Esophagus (tissue), 2 donors: ENCODE measurements at regions not wholly inside any gene's neighbourhood (a gene's known extent, or its start where the extent isn't known, plus 50 kb on each side); places are given as distances from the start of the nearest gene placed in this dataset.
"Not testable (repeated sequence)": the region's sequence is repeated elsewhere in the genome, so short reads cannot be mapped to it uniquely, and the experiment has no call there.

Experiments
- H3K27ac ChIP-seq, 2 donors: one replicate each; pipeline ENCODE4 v1.5.1; 2013; ENCODE audit warnings: low read depth in 2 of 2, mild to moderate bottlenecking in 2 of 2, inconsistent platforms in 1 of 2, low read length in 1 of 2, moderate library complexity in 1 of 2
- H3K27me3 ChIP-seq, 2 donors: one replicate each; pipeline ENCODE4 v1.6.1; 2013; ENCODE audit warnings: low read length in 2 of 2, control low read depth in 1 of 2, mild to moderate bottlenecking in 1 of 2; ENCODE audit not compliant: insufficient read depth in 2 of 2, control insufficient read depth in 1 of 2
- H3K36me3 ChIP-seq, 2 donors: one replicate each; pipeline ENCODE4 v1.6.1; 2013; ENCODE audit warnings: low read length in 1 of 2; ENCODE audit not compliant: control insufficient read depth in 2 of 2, insufficient read depth in 2 of 2
- H3K4me1 ChIP-seq, 2 donors: one replicate each; pipeline ENCODE4 v1.6.1; 2013; ENCODE audit warnings: low read length in 1 of 2; ENCODE audit not compliant: control insufficient read depth in 2 of 2, insufficient read depth in 2 of 2
- H3K4me3 ChIP-seq, 2 donors: one replicate each; pipeline ENCODE4 v1.5.1; 2013; ENCODE audit warnings: low read length in 2 of 2, mild to moderate bottlenecking in 2 of 2, low read depth in 1 of 2, moderate library complexity in 1 of 2
- H3K9me3 ChIP-seq, 2 donors: one replicate each; pipeline ENCODE4 v1.6.1; 2013; ENCODE audit warnings: mild to moderate bottlenecking in 2 of 2, low read depth in 1 of 2, low read length in 1 of 2, moderate library complexity in 1 of 2; ENCODE audit not compliant: control insufficient read depth in 2 of 2, insufficient read depth in 1 of 2
- WGBS, 2 donors: extraction: QIAGEN DNeasy Blood & Tissue Kit; methylation state at CpG; one replicate each; pipeline ENCODE4 v1.1.7; 2013; 5-methylcytosine and 5-hydroxymethylcytosine counted together
- donor health status: healthy with polysubstance abuse.
- donor health status: Bipolar disorder and iron deficiency.

- Histone ChIP-seq H3K4me3 (no peak overlapping the region), H3K27me3 (no peaks in the 10 kb centered on the region), H3K4me1 (peaks cover 2 to 12% of the 10 kb centered on the region in 2 donors), H3K9me3 (no peaks in the 10 kb centered on the region), H3K27ac (no peak overlapping the region), H3K36me3 (no peaks in the 10 kb centered on the region)
- 82 to 84% methylated on average over 15 to 16 of the region's 17 CpGs for WGBS, 2 donors
Measured at GRCh38 chr12:131559517-131560516, 151.1 kb upstream of the SFSWAP start.

GRCh38 chr12:131561051-131561450 is 149.8 kb upstream of the SFSWAP start:
- Histone ChIP-seq H3K4me3 (no peak overlapping the region), H3K27me3 (no peaks in the 10 kb centered on the region), H3K36me3 (no peaks in the 10 kb centered on the region), H3K9me3 (no peaks in the 10 kb centered on the region), H3K27ac (no peak overlapping the region), H3K4me1 (peaks cover 0 to 4% of the 10 kb centered on the region in 2 donors)
- WGBS, 2 donors, result 46 to 70% methylated on average over 5 of the region's 5 CpGs

- H3K4me3 ChIP-seq, result no peak overlapping the region
- no peaks in the 10 kb centered on the region for H3K4me1 ChIP-seq
- WGBS, 2 donors, result 71 to 76% methylated on average over 9 of the region's 9 CpGs
- H3K27me3 ChIP-seq, result no peaks in the 10 kb centered on the region
- no peaks in the 10 kb centered on the region for H3K9me3 ChIP-seq
- no peak overlapping the region for H3K27ac ChIP-seq
- H3K36me3 ChIP-seq, result no peaks in the 10 kb centered on the region
Measured at GRCh38 chr12:131561891-131562684, 148.8 kb upstream of the SFSWAP start.

GRCh38 chr12:131564138-131564727 is 146.7 kb upstream of the SFSWAP start:
- WGBS, 2 donors, result 40 to 47% methylated on average over 11 to 12 of the region's 12 CpGs
- not testable (repeated sequence) for H3K27me3 ChIP-seq

GRCh38 chr12:131564845-131565244 is 146.0 kb upstream of the SFSWAP start:
- Histone ChIP-seq H3K4me3 (no peak overlapping the region), H3K36me3 (no peaks in the 10 kb centered on the region), H3K27me3 (no peaks in the 10 kb centered on the region), H3K9me3 (no peaks in the 10 kb centered on the region), H3K27ac (no peak overlapping the region), H3K4me1 (no peaks in the 10 kb centered on the region)
- 53 to 65% methylated on average over 8 of the region's 8 CpGs for WGBS, 2 donors

More at GRCh38 chr12:131564138-131564727, 146.7 kb upstream of the SFSWAP start:
- H3K9me3 ChIP-seq, H3K27ac ChIP-seq, H3K36me3 ChIP-seq, H3K4me1 ChIP-seq, H3K4me3 ChIP-seq: not testable (repeated sequence)

GRCh38 chr12:131565267-131566015 is 145.4 kb upstream of the SFSWAP start:
- Histone ChIP-seq H3K36me3 (no peaks in the 10 kb centered on the region), H3K27me3 (no peaks in the 10 kb centered on the region), H3K27ac (no peak overlapping the region), H3K4me3 (no peak overlapping the region), H3K9me3 (no peaks in the 10 kb centered on the region), H3K4me1 (no peaks in the 10 kb centered on the region)
- WGBS, 2 donors, result 56 to 60% methylated on average over 25 of the region's 25 CpGs

GRCh38 chr12:131568336-131568735 is 142.6 kb upstream of the SFSWAP start:
- no peak overlapping the region for H3K27ac ChIP-seq
- peaks cover 0 to 2% of the 10 kb centered on the region in 2 donors for H3K27me3 ChIP-seq
- H3K4me3 ChIP-seq, result no peak overlapping the region
- H3K36me3 ChIP-seq, result no peaks in the 10 kb centered on the region
- H3K4me1 ChIP-seq, result no peaks in the 10 kb centered on the region
- H3K9me3 ChIP-seq, result no peaks in the 10 kb centered on the region

GRCh38 chr12:131570596-131570995 is 140.3 kb upstream of the SFSWAP start:
- H3K36me3 ChIP-seq, result no peaks in the 10 kb centered on the region
- WGBS, 2 donors, result 81 to 92% methylated on average over 8 of the region's 8 CpGs
- peaks cover 0 to 2% of the 10 kb centered on the region in 2 donors for H3K27me3 ChIP-seq

GRCh38 chr12:131571827-131572226 is 139.1 kb upstream of the SFSWAP start:
- WGBS, 2 donors, result 52% methylated on average over 6 of the region's 6 CpGs
- Histone ChIP-seq H3K4me3 (no peak overlapping the region), H3K27me3 (peaks cover 0 to 2% of the 10 kb centered on the region in 2 donors), H3K4me1 (peaks cover 0 to 3% of the 10 kb centered on the region in 2 donors), H3K9me3 (peaks cover 0 to 5% of the 10 kb centered on the region in 2 donors), H3K36me3 (no peaks in the 10 kb centered on the region), H3K27ac (no peak overlapping the region)

More at GRCh38 chr12:131570596-131570995, 140.3 kb upstream of the SFSWAP start:
- Histone ChIP-seq H3K27ac (no peak overlapping the region), H3K4me1 (peaks cover 0 to 3% of the 10 kb centered on the region in 2 donors), H3K4me3 (no peak overlapping the region), H3K9me3 (no peaks in the 10 kb centered on the region)
